GM21786 (cell line): ENCODE measurements at regions not wholly inside any gene's neighbourhood (a gene's known extent, or its start where the extent isn't known, plus 50 kb on each side); places are given as distances from the start of the nearest gene placed in this dataset.
"Not testable (repeated sequence)": the region's sequence is repeated elsewhere in the genome, so short reads cannot be mapped to it uniquely, and the experiment has no call there.

ENCODE experiments used
- ATAC-seq: cut with Tn5 transposase; IDR thresholded peaks from one replicate; pipeline ENCODE4 v1.9.1; 2021; ENCODE audit not compliant: unreplicated experiment

DNA sequence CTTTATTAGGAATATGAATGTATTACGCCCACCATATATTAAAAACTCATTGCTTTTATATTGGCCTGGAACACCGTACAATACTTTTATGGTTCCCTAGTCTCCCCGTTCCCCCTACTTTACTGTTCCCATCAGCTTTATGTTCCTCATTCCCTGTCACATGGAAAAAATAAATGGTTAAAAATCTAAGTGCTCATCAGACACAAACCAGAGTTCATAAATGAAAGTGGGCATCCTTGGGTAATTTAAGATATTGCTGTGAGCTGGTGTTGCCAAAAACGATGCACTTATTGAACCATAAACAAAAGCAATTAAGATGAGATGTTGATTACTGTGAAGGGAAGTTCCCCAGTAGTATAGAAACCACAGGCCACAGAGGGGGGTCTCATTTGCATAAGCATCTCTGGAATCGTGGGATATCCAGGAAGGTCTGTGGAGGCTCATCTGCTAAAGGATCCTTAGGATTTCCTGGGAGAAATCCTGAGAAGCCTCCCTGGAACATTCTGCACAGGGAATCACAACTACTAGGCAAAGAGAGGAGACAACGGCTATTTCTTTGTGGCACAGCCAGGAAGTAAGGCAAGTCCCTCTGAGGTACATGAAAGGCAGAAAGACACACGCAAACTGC, 591.4 kb upstream of the CDH11 start:
- no peak for ATAC-seq

- ATAC-seq = no peak
Observed at GRCh38 chr16:65710107-65710506, 588.2 kb upstream of the CDH11 start.

- ATAC-seq = no peak
Observed at GRCh38 chr16:65704866-65705265, 583.0 kb upstream of the CDH11 start.

DNA sequence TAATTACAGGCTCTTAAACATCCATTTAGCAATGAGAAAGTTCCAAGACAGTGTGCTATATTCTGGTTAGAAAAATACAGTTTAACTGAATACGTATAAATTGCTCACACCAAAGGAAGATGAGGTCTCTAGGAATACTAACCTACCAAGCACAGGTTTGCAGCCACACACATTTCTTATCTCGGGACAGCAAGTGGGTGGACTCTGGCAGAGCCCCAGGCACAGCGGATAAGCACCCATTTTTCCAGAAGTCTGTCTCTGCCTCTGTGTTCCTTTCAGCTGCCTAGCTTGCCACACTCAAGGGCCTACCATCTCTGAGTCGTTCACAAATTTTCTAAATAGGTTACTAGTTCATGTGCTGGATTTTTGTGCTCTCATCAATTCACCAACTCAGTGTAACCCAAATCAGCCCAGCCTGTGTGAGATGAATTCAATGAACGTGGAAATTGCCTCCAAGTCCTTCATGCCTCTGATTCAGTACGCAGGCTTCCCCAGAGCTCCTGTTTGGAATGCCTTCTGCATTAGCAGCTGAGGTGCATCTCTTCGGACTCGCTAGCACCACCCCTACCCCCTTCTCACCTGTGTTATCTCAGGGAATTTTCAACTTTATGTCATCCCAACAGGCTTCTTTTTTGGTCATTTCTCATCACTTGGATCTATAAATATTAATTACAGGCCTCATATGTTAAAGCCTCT, 581.0 kb upstream of the CDH11 start:
- no peak for ATAC-seq

DNA sequence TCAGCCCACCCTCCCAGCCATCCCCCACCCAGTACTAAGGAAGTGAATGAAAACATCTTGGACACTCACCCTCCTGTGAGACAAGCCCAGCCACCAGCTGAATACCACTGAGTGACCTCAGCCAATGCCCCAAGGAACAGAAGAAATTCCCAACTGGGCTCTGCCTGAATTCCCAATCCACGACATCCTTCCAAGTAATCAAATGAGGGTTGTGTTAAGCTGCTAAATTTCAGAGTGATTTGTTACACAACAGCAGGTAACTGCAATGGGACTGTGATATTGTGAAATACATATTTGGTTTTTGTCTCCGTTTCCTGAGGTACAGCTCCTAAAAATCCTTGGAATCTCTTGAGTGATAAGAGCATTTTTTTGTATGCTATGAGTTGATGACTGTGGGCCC, 578.7 kb upstream of the CDH11 start:
- ATAC-seq = no peak

GRCh38 chr16:65698791-65699321, 577.0 kb upstream of the CDH11 start:
- no peak for ATAC-seq

- ATAC-seq = no peak
Observed at GRCh38 chr16:65697521-65697920, 575.7 kb upstream of the CDH11 start.

GRCh38 chr16:65697065-65697464, 575.2 kb upstream of the CDH11 start:
- ATAC-seq = no peak

DNA sequence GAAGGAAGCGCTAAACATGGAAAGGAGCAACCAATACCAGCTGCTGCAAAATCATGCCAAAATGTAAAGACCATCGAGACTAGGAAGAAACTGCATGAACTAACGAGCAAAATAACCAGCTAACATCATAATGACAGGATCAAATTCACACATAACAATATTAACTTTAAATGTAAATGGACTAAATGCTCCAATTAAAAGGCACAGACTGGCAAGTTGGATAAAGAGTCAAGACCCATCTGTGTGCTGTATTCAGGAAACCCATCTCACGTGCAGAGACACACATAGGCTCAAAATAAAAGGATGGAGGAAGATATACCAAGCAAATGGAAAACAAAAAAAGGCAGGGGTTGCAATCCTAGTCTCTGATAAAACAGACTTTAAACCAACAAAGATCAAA, 570.0 kb upstream of the CDH11 start:
- not testable (repeated sequence) for ATAC-seq

GRCh38 chr16:65689726-65690125, 567.9 kb upstream of the CDH11 start:
- ATAC-seq = no peak

DNA sequence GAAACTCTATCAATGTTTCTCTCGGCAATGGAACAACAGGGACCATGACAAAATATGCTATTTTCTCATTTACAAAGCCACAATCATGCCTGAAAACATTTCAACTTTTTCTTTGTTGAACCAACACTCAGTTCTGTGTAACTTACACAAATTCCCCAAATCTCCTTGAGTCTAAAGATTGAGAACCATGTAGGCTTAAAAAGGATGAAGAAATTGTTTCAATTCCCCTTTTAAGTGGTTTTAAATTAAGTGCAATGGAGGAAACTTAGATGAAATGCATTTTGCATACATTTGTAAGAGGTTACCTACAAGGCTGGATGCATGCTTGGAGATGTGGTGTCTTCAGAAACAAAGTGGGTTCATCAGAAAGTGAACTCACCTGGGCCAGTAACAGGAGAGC, 566.4 kb upstream of the CDH11 start:
- ATAC-seq = no peak

- ATAC-seq = no peak
Observed at GRCh38 chr16:65684230-65684629, 562.4 kb upstream of the CDH11 start.

DNA sequence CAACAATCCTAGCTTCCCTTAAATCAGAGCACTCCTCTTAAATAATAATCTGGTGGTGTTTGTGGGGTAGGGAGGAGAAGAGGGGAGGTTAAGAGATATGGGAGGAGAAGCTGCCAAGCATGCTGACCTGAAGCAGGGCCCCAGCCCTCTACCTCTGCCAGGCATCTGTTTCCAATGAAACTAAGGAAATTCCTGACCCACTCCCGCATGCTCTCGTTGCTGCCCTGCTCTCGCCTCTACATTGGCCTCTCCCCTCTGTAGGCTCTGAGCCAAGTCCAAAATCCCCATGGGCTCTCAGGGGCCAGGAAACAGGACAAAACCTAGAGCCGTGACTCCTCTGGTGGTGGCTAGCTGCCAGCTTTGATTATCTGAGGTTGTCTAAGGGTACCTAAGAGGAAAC, 559.5 kb upstream of the CDH11 start:
- no peak for ATAC-seq

DNA sequence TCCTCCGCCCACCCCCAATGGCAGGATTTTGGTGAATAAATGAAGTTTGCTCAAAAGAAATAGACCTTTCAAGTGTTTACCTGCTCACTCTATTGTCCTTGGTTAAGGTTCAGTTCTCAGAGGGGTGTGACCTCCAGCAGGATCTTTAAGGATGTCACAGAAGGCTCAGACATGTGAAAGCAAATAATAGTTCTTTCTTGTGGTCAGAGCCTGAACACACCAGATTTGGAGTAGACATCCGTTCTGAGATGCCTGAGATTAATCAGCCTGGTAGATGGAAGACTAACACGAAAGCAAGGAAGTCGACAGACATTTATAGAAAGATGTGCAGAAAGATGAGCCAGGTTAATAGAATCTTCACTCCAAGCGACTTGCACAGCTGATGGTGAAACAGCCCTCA, 557.9 kb upstream of the CDH11 start:
- no peak for ATAC-seq

- ATAC-seq = no peak
Observed at GRCh38 chr16:65675161-65675560, 553.3 kb upstream of the CDH11 start.

- ATAC-seq = no peak
Observed at GRCh38 chr16:65672960-65673359, 551.1 kb upstream of the CDH11 start.

DNA sequence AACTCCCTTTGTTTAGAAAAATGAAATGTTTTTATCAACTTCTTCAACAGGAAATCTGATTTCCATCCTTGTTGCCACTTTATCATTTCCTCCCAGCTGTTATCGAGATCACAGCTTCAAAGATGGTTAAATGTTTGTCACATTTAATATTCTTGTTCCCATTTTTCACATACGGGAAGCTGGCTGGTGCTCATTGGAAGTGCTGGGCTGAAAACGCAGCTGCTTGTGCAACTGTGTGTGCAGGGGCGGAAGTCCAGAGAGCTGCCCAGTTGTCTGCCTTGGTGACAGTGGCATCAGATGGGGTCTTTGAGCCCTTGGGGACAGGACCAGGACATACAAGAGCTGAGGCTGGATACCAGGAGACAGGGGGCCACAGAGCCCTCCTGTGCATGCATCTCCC, 549.2 kb upstream of the CDH11 start:
- ATAC-seq = no peak

DNA sequence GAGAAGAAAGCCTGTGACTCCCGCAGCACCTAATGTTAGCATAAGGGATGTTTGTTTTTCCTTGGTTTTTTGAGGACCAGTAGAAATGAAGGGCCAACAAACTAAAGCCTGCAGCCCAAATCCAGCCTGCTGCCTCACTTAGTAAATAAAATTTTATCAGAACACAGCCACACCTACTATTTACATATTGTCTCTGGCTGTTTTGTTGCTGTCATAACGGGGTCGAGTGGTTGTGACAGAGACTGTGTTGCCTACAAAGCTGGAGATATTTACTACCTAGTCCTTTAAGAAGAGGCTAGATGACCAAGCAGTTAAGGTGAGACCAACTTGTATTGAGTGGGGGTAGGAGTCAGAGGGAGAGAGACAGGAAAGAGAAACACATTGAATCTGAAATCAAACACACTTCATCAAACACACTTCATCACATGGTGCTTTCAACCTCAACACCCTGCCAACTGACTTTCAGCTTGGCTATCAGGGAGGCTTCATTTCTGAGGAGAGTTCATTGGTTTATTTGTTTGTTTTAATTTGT, 546.3 kb upstream of the CDH11 start:
- no peak for ATAC-seq

DNA sequence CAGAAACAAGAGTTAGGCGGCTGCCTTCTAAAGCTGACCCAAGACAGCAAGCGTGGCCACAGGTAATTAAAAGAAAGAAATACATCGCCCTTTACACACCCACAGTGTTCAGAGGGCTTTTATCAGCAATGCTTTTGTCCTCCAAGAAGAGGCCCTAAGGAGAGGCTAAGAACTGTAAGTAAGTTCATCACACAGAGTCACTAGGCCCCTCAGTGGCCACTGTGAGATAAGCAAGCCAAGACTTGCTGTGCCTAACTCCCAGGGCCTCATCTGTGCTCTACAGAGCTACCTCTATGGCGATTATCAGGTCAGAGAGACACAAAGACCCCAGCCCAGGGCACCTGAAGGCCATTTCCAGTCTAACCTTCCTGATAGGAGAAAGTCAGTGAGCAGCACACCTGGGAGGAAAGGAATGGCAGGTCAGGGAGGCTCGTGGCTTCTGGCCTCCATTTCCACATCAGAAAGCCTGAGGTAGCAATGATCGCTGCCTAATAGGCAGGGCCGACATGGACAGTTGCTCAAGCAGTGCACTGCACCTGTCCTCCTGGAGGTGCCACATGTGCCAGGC, 545.2 kb upstream of the CDH11 start:
- no peak for ATAC-seq

DNA sequence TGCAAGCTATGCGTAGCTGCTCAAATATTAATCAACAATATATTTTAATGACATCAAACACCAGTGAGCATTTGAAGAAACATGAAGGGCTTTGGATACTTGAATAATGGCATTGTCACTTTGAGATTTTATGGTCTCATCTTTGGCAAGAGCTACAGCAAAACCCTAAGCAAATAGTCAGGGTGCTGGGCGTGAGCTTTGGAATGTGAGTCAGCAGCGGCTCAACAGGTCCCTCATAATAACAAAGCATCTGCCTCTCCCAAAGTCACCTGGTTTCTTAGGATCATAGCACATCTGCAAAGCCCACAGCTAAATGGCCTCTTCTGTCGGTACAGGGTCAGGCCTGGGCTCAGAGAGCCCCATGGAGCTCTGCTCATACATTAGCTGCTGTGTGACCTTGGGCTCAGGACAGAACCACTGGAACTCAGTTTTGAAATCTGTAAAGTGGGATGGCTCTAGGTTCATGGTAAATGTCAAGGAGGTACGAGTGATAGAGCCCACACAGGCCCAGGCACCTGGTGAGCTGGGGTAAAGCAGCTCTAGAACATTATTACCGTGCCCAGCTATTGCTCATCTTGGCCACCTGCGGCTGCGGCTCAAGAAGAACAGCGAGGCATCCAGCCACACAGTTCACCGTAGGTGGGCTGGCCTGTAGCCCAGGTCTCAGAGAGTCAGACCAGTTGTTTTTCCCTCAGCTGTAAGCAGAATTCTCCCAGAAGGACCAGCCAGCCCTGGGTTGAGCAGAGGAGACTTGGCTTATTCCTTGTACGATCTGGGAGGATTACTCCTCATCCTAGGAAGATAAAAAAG, 544.5 kb upstream of the CDH11 start:
- no peak for ATAC-seq

GRCh38 chr16:65665586-65665985, 543.7 kb upstream of the CDH11 start:
- ATAC-seq = no peak
